GM18909 (cell line): ENCODE measurements at regions not wholly inside any gene's neighbourhood (a gene's known extent, or its start where the extent isn't known, plus 50 kb on each side); places are given as distances from the start of the nearest gene placed in this dataset.
"Not testable (repeated sequence)": the region's sequence is repeated elsewhere in the genome, so short reads cannot be mapped to it uniquely, and the experiment has no call there.

Experiments
- ATAC-seq: cut with Tn5 transposase; IDR thresholded peaks from one replicate; pipeline ENCODE4 v1.9.1; 2021; ENCODE audit warnings: mild to moderate bottlenecking; ENCODE audit not compliant: unreplicated experiment, poor library complexity

DNA sequence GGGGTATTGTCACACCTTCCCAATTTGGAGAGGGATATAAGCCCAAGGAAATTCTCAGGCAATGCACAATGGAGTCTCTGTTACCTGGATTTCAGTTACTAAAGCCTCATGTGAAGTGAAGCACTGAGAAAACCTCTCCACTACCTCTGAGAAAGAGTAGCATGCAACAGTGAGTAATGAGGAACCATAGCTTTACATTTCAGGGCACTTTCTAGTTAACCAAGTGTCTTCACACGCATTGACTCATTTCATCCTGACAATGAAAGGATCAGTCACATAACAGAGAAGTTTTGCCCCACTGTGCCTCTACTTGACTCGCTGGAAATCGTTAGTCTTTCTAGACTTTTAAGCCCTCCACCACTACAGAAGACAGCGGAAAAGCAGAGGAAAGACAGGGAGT is 86.2 kb upstream of the ARID1B start:
- ATAC-seq, result peak; percentile 66

DNA sequence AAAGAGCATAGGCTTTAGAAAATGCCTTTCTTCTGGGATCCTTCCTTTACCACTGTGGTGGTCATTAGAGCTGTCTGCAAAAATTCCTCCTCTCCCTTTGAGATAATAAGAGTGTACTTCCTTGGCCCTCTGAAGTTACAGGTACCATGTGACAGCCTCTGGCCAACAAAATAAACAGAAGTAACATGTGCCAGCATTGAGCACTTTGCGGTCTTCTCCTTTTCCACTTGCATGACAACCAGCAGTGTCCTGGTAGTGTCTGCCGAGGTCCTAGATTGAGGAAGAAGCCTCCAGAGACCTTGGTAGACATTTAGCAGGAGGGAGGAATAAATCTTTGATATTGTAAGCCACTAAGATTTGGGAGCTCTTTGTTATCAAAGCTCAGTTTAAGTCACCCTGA is 87.5 kb upstream of the ARID1B start:
- no peak for ATAC-seq

DNA sequence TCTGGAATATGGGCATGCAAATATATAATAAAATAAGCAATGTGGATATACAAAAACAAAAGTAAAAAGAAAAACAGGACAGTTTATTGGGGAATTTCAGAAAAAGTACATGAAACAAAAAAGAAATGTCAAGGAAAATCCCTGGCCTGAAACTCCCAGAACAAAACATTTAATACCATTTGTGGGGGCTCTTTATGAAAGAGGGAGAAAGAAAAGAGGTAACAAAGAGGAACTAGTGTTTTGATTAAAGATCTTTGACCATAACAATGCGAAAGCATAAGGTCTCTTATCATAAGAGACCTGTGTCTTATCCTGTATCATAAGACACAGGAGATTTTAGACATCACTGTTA is 88.6 kb upstream of the ARID1B start:
- ATAC-seq, result no peak

DNA sequence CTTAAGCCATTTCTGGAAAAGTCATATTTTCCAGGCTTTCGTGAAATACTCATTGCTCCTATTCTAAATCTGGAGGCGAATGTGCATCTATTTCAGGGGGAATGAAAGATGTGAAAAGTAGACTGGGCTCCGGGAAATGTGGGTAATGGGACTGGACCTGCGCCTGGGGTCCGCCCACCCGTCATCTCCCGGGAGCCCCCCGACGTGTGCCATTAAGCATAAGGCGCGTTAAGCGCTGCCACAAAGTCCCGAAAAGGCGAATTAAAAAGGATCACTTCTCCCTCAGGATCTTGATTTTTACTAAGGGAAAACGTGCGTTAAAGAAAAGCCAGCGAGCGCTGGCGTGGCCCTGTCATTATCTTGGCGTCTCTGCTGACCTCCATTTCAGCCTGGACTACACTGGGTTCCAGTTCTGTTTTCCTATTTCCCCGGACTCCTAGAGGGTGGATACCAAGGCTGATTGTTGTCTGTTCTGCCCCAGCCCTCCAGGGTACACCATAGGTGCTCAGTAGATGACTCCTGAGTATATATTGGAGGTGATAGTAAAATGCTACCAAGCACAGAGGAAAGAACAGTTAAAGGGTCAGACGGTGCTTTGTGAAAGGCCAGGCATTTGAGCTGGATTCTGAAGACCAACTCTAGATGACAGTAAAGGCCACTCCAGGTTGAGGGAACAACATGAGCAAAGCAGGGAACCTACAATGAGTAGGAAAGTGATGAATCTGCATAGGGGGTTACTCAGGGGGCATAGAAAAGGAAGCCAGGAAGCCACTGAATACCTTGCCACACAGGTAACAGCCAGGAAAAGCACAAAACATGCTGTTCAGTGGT is 89.2 kb upstream of the ARID1B start:
- ATAC-seq, result no peak

DNA sequence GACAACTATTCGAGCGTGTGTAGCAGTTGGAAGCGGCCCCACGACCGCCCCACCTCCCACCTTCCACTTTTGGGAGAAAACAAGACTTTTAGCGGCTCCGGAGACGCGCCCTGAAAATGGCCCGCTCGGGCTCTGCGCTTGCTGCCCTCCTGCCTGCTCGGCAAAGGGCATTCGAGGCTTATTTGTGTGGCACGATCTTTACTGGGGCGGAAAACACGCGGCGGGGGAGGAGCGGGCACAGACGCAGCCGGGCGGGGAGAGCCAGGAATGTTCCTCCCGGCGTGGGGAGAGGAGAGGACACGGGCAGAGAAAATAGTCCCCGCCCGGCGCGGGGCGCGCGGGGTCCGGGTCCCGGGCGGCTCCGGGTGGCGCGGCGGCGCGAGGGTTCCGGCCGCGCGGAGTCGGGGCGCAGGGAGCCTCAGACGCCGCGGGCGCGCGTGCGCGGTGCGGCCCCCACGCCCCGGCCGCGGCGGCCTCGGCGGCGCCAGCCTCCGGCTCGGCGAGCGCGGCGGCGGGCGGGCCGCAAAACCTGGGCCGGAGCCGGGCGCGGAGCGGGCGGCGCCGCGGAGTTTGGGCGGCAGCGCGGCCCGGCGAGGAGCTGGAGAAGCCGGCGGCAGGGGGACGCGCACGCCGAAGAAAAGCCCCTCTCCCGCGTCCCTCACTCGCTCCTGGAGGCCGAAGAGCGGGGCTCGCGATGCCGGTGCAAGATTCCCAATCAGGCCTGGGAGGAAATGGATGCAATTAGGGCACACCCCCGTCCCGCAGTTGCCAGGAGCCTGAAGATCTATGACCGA is 90.0 kb upstream of the ARID1B start:
- peak; percentile 72 for ATAC-seq

DNA sequence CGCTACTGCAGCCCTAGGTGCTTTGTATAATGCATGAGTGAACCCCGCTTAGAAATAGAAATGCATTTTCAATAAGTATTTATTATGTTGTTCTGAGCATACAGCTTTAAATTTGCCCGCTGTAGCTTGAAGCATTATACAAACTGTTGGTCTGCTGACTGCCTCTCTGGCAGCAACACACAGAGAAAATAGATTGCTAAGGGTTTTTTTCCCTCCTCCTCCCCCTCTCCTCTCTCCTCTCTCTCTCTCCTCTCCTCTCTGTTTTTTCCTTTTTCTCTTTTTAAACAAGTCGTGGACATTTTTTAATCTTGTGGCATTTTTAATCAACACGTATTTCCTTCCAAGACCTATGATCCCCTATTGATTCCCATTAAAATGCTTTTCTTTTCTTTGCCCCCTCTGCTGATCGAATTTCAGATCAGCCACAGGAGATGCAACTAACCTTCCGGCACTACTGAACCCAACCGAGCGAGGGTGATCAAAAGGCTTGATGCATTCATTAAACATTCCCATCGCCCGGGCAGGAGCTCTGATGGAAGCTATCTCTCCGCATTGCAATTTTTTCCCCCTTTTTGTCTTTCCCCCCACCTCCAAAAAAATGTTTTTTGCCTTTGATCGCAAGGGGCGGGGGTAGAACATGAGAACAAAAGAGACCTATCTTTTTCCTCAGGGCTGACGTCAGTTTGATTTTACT is 90.7 kb upstream of the ARID1B start:
- ATAC-seq, result peak; percentile 25

DNA sequence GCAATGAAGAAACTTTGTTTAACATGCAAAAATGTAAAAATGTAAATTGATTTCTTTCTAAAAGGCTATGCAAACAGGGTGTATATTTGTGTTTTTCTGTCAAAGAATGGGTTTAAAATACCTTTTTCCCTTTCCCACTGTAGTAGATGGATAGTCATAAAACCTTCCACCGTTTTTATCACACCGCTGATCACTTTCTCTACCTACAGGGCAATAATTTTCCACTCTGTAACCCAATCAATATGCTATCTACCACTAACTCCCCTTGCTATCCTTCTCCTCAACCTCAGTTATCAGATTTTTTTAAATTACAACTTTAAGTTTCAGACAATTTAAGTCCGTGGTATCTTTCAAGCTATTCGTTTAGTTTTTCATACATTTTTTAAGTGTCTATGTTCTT is 91.4 kb upstream of the ARID1B start:
- no peak for ATAC-seq

DNA sequence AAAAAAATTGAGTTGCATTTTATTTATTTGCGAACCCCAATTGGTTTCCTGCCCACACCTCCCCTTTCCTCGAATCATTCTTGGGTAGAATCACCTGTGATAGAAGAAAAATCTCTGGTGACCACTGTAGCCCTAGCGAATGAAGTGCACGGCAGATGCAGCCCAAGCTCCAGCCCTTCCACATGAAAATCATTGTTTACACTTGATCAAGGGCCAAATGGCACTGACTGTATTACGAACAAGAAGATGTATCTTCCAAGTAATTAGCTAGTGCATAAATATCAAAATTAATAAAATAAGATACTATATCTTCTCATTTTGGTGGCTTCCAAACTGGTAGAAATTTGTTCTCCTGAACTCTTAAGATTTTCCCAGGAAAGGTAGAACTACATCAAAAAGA is 93.4 kb upstream of the ARID1B start:
- no peak for ATAC-seq

DNA sequence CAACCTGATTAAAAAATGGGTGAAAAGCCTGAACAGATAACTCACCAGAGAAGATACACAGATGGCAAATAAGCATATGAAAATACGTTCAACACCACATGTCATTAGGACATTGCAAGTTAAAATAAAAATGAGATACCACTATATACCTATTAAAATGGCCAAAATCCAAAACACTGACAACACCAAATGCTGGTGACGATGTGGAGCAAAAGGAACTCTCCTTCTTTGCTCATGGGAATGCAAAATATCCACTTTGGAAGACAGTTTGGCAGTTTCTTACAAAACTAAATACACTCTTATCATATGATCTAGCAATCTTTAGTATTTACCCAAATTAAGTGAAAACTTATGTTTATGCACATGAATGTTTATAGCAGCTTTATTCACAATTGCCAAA is 100.5 kb upstream of the ARID1B start:
- no peak for ATAC-seq

DNA sequence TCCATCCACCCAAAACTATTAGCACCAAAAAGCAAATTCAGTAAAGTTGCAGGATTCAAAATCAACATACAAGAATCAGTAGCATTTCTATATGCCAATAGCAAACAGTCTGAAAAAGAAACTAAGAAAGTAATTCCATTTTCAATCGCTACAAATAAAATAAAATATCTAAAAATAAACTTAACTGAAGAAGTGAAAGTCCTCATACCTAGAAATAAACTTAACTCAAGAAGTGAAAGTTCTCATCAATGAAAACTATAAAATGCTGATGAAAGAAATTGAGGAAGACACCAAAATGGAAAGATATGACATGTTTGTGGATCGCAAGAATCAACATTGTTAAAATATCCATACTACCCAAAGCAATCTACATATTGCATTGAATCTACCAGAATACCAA is 103.0 kb upstream of the ARID1B start:
- ATAC-seq, result no peak

DNA sequence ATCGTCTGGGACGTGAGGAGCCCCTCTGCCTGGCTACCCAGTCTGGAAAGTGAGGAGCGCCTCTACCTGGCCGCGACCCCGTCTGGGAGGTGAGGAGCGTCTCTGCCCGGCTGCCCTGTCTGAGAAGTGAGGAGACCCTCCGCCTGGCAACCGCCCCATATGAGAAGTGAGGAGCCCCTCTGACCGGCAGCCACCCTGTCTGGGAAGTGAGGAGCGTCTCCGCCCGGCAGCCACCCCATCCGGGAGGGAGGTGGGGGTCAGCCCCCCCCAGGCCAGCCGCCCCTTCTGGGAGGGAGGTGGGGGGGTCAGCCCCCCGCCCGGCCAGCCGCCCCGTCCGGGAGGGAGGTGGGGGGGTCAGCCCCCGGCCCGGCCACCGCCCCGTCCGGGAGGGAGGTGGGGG is 107.1 kb upstream of the ARID1B start:
- not testable (repeated sequence) for ATAC-seq

DNA sequence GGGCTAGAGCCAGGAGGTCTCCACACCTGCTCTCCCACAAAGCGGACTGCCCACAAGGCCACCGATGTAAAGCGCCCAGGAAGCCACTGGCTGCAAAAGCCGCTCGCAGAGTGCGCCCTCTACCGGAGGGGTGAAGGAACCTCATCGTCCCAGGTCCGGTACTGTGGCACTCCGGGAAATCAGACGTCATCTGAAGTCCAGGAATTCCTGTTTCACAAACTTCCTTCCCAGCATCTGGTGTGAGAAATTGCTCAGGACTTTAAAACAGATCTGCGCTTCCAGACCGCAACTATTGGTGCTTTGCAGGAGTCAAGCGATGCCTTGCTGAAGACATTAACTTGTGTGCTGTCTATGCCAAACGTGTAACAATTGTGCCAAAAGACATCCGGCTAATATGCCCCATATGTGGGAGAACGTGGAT is 115.1 kb upstream of the ARID1B start:
- no peak for ATAC-seq

DNA sequence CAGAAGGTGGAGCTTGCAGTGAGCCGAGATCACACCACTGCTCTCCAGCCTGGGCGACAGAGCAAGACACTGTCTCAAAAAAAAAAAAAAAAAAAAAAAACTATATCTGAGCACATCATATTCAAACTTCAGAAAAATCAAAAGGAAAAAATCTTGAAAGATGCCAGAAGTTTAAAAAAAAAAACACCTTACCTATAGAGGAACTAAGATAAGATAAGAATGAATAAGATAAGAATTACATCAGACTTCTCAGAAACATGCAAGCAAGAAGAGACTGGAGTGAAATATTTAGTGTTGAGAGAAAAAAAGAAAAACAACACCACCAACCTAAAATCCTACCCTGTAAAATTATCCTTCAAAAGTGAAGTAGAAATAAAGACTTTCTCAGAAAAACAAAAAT is 116.8 kb upstream of the ARID1B start:
- ATAC-seq, result no peak

DNA sequence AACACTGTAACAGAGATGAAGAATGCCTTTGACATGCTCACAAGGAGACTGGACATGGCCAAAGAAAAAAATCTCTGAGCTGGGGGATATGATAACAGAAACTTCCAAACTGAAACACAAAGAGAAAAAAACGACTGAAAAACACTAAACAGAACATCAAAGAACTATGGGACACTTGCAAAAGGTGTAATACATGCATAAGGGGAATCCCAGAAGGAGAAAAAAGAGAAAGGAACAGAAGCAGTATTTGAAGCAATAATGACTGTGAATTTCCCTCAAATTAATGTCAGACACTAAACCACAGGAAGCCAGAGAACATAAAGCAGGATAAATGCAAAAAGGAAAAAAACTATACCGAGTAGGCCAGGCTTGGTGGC is 117.4 kb upstream of the ARID1B start:
- ATAC-seq, result no peak

DNA sequence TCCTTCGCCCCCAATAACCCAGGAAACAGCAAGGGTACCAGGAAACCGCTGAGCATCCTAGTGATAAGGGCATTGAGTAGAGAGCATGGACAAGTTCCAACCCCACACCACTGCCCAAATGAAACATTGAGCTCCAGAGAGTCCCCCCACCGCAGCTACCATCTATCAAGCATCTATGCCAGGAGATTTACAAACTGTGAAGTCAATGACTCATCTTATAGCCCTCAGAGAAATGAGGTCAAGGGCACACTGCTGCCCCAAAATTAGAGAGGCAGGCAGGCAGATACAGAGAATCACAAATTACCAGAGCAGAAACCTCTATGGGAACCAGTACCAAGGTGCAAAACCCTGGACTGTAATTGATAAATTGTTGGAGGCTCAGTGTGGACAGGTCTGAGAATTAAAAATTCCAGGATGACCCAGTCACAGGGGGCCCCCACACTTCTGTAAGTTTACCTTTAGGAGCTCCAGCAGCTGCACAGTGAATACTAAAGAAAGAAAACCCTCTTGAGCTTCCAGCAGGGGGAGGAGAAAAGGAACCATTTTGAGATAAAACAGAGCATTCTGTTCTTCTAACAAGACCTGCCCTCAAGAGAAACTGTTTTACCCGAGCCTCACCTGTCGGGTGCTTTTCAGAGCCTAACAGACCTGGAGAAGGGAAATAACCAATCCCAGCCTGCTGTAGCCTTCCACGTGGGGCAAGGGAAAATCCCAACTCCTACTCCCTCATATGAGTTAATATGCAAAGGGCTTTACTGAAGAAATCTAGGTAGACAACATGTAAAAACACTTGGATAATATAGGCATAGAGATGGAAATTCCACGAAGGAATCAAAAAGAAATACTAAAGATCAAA is 118.0 kb upstream of the ARID1B start:
- ATAC-seq, result no peak

DNA sequence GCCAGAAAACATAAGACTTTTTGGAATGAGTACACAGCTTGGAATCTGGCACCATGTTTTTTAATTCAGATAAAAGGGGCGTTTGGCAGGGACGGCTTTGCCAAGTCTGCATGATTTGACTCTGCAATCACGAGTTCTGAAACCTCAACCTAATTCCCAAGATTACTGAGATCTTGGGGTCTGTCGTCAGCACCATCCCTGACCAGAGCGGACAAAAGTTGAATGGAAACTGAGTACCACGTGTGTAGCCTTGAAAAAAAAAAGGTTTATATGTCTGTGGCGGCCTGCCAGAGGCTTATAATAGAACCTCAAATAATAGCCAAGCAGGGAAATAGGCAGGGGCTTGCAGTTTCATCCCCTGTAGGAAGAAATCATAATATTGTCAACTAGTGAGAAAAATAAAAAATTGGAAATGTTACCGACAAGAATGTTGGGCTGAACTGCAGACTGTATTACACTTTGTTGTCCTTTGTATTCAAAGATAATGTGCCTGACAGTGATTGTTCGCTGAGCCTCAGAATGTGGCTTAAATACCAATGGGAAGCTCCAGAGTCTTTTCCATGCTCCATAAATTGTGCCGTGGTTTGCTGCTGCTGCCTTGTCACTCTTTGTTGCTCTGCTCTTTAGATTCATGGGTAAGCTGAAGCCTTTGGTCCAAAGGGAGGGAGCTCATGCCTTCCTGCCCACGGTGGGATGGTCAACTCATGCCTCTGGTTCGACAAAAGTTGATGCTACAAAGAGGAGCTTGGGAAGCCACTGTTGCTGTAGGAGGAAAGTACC is 118.8 kb upstream of the ARID1B start:
- no peak for ATAC-seq

DNA sequence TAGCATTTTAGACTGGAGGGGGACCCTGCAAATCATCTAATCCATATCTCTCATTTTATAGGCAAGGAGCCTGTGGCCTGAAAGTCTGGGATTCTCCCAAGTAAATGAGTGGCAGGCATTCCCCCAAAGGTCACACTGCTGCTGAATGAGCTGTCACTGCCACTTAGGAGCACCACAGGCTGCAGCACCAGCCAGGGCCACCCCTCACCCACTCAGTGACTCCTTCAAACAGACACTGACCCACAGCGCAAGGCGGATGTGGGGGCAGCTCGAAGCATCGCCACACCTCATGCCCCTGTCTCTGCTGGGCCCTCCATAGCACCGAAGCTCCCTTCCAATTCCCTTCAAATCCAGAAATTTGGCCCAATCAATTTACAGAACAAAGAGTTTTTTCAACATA is 119.9 kb upstream of the ARID1B start:
- no peak for ATAC-seq

DNA sequence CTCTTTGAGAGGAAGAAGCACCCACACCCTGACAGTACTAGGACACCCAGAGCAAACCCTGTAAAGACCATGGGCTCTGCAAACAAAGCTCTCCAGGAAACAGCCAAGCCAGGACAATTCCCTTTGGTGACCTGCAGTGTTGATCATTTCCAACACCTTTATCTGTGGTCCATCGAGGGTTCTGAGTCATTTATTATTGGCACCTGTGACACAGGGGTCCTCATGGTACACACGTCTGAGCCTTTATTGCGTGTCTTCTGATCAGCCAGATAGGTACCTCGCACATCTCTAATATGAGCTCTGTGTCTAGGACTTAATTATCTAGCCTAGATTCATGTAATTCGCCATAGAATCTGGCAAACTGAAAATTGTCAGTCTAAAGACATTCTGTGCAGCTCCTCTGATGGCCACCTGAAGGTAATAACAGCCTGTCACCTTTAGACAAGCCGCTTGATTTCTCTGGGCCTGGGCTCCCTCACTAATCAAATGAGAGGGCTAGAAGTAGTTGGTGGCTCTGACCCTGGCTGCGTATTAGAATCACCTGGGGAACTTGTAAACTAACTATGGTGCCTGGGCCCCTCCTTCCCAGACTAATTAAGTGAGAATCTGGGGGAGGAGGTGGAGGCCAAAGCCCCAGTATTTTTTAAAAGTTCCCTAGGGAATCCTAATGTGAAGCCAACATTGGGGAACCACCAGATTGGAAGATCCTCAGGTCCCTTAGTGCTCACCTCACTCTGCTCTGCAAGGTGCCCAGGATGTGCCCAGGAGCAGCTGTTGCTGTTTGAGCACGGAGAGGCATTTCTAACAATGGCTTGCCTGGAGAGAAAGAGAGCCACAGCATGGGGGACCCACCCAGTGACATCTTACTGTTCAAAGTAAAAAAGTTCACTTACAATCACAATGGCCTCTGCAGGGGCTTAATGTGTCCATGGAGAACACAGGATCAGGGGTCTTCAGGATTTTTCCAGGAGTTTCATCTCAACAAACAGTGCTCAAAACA is 122.0 kb upstream of the ARID1B start:
- ATAC-seq, result no peak
